GM12864 (cell line): ENCODE measurements at regions not wholly inside any gene's neighbourhood (a gene's known extent, or its start where the extent isn't known, plus 50 kb on each side); places are given as distances from the start of the nearest gene placed in this dataset.
"Not testable (repeated sequence)": the region's sequence is repeated elsewhere in the genome, so short reads cannot be mapped to it uniquely, and the experiment has no call there.

ENCODE experiments used
- DNase-seq: peaks from one replicate; pipeline ENCODE4 v3.0.0-alpha.2; 2011; ENCODE audit warnings: low read depth
- H3K4me3 ChIP-seq: 2 replicates; pipeline ENCODE4 v1.5.1; 2011; ENCODE audit warnings: mild to moderate bottlenecking, low read depth, low read length, control low read depth
- CTCF ChIP-seq: IDR thresholded peaks from 2 replicates; pipeline ENCODE4 v1.5.1; 2011; ENCODE audit warnings: low read depth, mild to moderate bottlenecking, moderate library complexity, low read length, control low read depth, inconsistent platforms; ENCODE audit errors: missing control alignments

DNA sequence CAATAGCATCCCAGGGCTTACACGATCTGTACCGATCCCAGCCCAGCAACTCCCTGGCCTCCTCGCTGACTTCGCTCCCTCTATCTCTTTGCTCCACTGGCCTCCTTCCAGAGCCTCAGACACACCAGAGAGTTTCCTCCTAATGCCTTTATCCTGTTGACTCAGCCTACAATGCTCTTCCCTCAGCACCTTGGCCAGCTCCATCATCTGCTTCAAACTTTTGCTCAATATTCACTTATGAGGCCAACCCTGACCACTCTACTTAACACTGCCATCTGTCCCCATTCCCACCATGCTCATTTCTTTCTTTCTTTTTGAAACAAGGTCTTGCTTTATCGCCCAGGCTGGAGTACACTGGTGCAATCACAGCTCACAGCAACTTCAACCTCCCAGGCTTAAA is 180.9 kb downstream of the CEP170 start:
- not testable (repeated sequence) for H3K4me3 ChIP-seq, DNase-seq

DNA sequence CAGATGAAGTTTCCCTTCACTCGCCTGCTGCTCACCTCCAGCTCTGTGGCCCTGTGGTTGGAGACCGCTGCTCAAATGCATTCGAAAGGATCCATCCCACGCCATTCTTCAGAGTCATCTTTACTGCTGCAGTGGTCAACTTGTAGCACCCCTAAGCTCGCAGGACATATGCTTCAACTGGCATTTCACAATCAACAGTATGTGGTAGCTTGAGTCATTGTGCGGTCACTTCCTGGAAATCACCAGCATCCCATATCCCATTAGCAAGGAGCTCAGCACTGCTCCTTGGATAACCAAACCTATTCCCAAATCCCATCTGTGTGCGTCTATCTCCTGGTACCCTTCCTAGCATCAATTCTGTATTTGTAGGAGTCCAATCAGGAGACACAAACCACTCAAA is 188.0 kb downstream of the CEP170 start:
- not testable (repeated sequence) for H3K4me3 ChIP-seq, DNase-seq

DNA sequence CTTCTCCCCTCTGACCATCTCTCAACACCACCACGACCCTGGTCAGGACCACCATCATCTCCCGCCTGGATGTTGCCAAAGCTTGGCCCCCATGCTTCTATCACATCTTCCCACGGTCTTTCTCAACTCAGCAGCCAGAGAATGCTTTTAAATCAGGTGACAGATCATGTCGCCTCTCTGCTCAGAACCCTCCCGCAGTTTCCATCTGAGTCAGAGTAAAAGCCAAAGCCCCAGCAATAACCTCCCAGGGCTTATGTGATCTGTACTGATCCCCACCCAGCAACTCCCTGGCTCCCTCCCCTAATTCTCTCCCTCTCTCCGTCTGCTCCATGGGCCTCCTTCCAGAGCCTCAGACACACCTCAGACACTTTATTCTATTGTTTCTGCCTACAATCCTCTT is 193.1 kb downstream of the CEP170 start:
- DNase-seq, H3K4me3 ChIP-seq: not testable (repeated sequence)

DNA sequence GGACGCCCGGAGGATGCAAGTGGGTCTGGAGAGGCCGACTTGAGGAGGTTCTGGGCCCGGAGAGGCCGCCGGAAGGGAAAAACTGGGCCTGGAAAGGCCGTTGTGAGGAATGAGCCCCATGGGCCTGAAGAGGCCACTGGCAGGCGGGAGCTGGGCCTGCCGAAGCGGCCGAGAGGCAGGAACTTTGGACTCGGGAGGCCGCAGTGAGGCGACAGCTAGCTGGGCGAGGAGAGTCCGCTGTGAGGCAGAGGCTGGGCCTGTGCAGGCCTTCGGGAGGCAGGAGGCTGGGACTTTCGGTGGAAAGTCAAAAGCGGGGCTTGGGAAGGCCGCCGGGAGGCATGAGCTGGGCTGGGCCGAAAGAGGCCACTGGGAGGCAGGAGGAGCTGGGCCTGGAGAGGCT is 199.6 kb downstream of the CEP170 start:
- not testable (repeated sequence) for DNase-seq

GRCh38 chr1:243055091-243055490 is 200.0 kb downstream of the CEP170 start:
- DNase-seq, H3K4me3 ChIP-seq: not testable (repeated sequence)

More for the DNA sequence above, 199.6 kb downstream of the CEP170 start:
- not testable (repeated sequence) for H3K4me3 ChIP-seq

- H3K4me3 ChIP-seq, DNase-seq: not testable (repeated sequence)
Measured at GRCh38 chr1:243054681-243055080, 200.4 kb downstream of the CEP170 start.

- DNase-seq, H3K4me3 ChIP-seq: not testable (repeated sequence)
- TF ChIP-seq CTCF, result peak; percentile 16
Measured at GRCh38 chr1:243053048-243053447, 202.0 kb downstream of the CEP170 start.

DNA sequence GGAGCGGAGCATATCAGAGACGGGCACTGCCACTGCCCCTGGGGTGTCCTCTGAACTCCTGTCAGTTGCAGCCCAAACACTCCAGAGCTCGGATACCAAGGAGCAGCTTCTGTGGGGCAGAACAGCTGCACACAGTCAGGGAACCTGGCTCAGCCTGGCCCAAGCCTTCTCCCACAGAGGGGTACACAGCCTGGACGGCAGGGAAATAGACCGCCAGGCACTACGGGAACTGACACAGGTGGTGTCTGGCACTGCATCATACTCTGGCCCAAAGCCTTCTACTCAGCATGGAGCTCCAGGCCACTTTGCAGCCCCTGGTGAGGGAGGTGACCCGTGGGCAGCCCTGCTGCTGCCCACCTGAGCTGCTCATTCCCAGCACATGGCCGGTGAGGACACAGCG is 204.5 kb downstream of the CEP170 start:
- DNase-seq, H3K4me3 ChIP-seq: not testable (repeated sequence)

GRCh38 chr1:243049716-243050115 is 205.4 kb downstream of the CEP170 start:
- DNase-seq, result not testable (repeated sequence)

GRCh38 chr1:243021365-243021764 is 233.7 kb downstream of the CEP170 start:
- not testable (repeated sequence) for H3K4me3 ChIP-seq, DNase-seq

More at GRCh38 chr1:243049716-243050115, 205.4 kb downstream of the CEP170 start:
- not testable (repeated sequence) for H3K4me3 ChIP-seq

GRCh38 chr1:243019030-243019635 is 235.9 kb downstream of the CEP170 start:
- not testable (repeated sequence) for DNase-seq

GRCh38 chr1:243010719-243011118 is 244.4 kb downstream of the CEP170 start:
- not testable (repeated sequence) for DNase-seq, H3K4me3 ChIP-seq

More at GRCh38 chr1:243019030-243019635, 235.9 kb downstream of the CEP170 start:
- H3K4me3 ChIP-seq, result not testable (repeated sequence)

DNA sequence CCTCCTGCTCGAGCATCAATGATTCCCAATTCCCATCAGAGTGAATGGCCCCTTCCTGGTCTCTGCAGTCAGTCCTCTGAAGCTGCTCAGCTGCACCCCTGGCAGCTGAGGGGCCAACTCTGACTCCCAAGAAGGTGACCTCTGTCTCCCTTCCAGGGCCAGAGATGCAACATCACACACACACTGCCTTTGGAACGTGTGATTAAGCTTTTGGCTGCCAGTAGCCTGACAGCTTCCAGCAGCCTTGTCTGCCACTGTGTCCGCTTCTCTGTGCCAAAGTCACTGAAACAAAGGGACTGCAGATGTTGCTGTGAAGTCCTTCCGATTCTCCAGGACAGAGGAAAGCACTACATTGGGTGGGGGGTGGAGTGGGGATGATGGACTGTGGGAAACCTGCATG is 254.1 kb downstream of the CEP170 start:
- H3K4me3 ChIP-seq, DNase-seq: not testable (repeated sequence)

DNA sequence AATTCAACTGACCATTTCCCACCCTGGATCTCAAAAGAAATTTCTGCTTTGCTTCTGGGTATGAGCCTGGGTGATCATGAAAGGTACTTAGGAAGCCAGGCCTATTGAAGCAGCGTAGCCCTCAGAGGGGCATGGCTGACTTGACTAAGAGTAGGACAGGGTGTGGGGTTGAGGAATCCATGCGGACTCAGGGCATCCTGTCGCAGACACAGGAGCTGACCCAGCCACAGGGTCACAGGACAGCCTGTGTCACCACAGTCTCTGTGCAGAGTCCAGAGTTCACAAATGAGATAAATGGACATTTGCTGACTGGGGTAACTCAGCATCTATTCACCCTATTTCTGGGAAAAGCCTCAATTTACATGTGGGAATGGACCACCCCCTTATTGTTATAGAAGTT is 262.3 kb downstream of the CEP170 start:
- DNase-seq, H3K4me3 ChIP-seq: not testable (repeated sequence)

- not testable (repeated sequence) for DNase-seq, H3K4me3 ChIP-seq
Measured at GRCh38 chr1:242985096-242985495, 270.0 kb downstream of the CEP170 start.

GRCh38 chr1:242973341-242973740 is 281.7 kb downstream of the CEP170 start:
- not testable (repeated sequence) for DNase-seq, H3K4me3 ChIP-seq
